Putamen (tissue), 1 donor: ENCODE measurements at regions not wholly inside any gene's neighbourhood (a gene's known extent, or its start where the extent isn't known, plus 50 kb on each side); places are given as distances from the start of the nearest gene placed in this dataset.

Experiments used
- DNase-seq: peaks from one replicate; pipeline ENCODE4 v3.0.0-alpha.2; 2016; ENCODE audit warnings: low spot score

GRCh38 chr19:31089681-31090080 lies 259.6 kb downstream of the TSHZ3 start:
- DNase-seq = no peak

GRCh38 chr19:31085125-31085524 lies 264.1 kb downstream of the TSHZ3 start:
- DNase-seq = no peak

GRCh38 chr19:31083105-31083504 lies 266.1 kb downstream of the TSHZ3 start:
- DNase-seq = no peak

- no peak for DNase-seq
Measured at GRCh38 chr19:31075146-31075655, 274.0 kb downstream of the TSHZ3 start.

GRCh38 chr19:31074199-31075125 lies 274.8 kb downstream of the TSHZ3 start:
- no peak for DNase-seq

GRCh38 chr19:31073485-31074198 lies 275.6 kb downstream of the TSHZ3 start:
- no peak for DNase-seq

- DNase-seq = no peak
Measured at GRCh38 chr19:31072451-31072850, 276.8 kb downstream of the TSHZ3 start.

GRCh38 chr19:31071136-31071855 lies 277.9 kb downstream of the TSHZ3 start:
- no peak for DNase-seq

GRCh38 chr19:31070146-31071065 lies 278.8 kb downstream of the TSHZ3 start:
- DNase-seq = no peak

GRCh38 chr19:31068268-31068667 lies 281.0 kb downstream of the TSHZ3 start:
- no peak for DNase-seq

GRCh38 chr19:31066385-31066784 lies 282.9 kb downstream of the TSHZ3 start:
- no peak for DNase-seq

- no peak for DNase-seq
Measured at GRCh38 chr19:31064491-31064890, 284.7 kb downstream of the TSHZ3 start.

GRCh38 chr19:31058676-31059340 lies 290.4 kb downstream of the TSHZ3 start:
- no peak for DNase-seq

GRCh38 chr19:31057476-31057875 lies 291.8 kb downstream of the TSHZ3 start:
- no peak for DNase-seq

GRCh38 chr19:31055454-31055853 lies 293.8 kb downstream of the TSHZ3 start:
- no peak for DNase-seq

GRCh38 chr19:31054430-31054829 lies 294.8 kb downstream of the TSHZ3 start:
- no peak for DNase-seq

- no peak for DNase-seq
Measured at GRCh38 chr19:31049431-31049830, 299.8 kb downstream of the TSHZ3 start.

- DNase-seq = no peak
Measured at GRCh38 chr19:31046024-31046423, 303.2 kb downstream of the TSHZ3 start.

GRCh38 chr19:31041461-31041860 lies 307.8 kb downstream of the TSHZ3 start:
- no peak for DNase-seq

GRCh38 chr19:31039151-31039550 lies 310.1 kb downstream of the TSHZ3 start:
- DNase-seq = no peak
